GM18867 (cell line): ENCODE measurements at regions not wholly inside any gene's neighbourhood (a gene's known extent, or its start where the extent isn't known, plus 50 kb on each side); places are given as distances from the start of the nearest gene placed in this dataset.
A peak's percentile ranks its signal among the peaks of the same experiment; 100 is the strongest.

Experiments used
- ATAC-seq: cut with Tn5 transposase; IDR thresholded peaks from one replicate; pipeline ENCODE4 v1.9.1; 2021; ENCODE audit warnings: mild to moderate bottlenecking, moderate library complexity; ENCODE audit not compliant: unreplicated experiment

- ATAC-seq, result no peak
Observed at GRCh38 chr16:51636920-51637769, 486.1 kb upstream of the SALL1 start.

- no peak for ATAC-seq
Observed at GRCh38 chr16:51635181-51635580, 484.1 kb upstream of the SALL1 start.

- ATAC-seq, result no peak
Observed at GRCh38 chr16:51630076-51630475, 479.0 kb upstream of the SALL1 start.

- no peak for ATAC-seq
Observed at GRCh38 chr16:51629576-51629975, 478.5 kb upstream of the SALL1 start.

- ATAC-seq, result no peak
Observed at GRCh38 chr16:51624080-51624775, 473.2 kb upstream of the SALL1 start.

- ATAC-seq, result no peak
Observed at GRCh38 chr16:51621610-51622009, 470.5 kb upstream of the SALL1 start.

- ATAC-seq, result no peak
Observed at GRCh38 chr16:51615141-51615540, 464.1 kb upstream of the SALL1 start.

- no peak for ATAC-seq
Observed at GRCh38 chr16:51607201-51607651, 456.2 kb upstream of the SALL1 start.

GRCh38 chr16:51596247-51596646 is 445.2 kb upstream of the SALL1 start:
- ATAC-seq, result no peak

GRCh38 chr16:51592535-51593300 is 441.6 kb upstream of the SALL1 start:
- ATAC-seq, result no peak

GRCh38 chr16:51592001-51592501 is 441.0 kb upstream of the SALL1 start:
- ATAC-seq, result no peak

- no peak for ATAC-seq
Observed at GRCh38 chr16:51591480-51591879, 440.4 kb upstream of the SALL1 start.

GRCh38 chr16:51579652-51580360 is 428.7 kb upstream of the SALL1 start:
- ATAC-seq, result no peak

GRCh38 chr16:51577621-51578303 is 426.7 kb upstream of the SALL1 start:
- ATAC-seq, result peak; percentile 90

GRCh38 chr16:51576498-51577195 is 425.6 kb upstream of the SALL1 start:
- ATAC-seq, result no peak

- ATAC-seq, result no peak
Observed at GRCh38 chr16:51573191-51573590, 422.1 kb upstream of the SALL1 start.

GRCh38 chr16:51569203-51569931 is 418.3 kb upstream of the SALL1 start:
- ATAC-seq, result peak; percentile 86

- no peak for ATAC-seq
Observed at GRCh38 chr16:51567911-51568310, 416.8 kb upstream of the SALL1 start.

GRCh38 chr16:51565184-51565583 is 414.1 kb upstream of the SALL1 start:
- peak; percentile 79 for ATAC-seq
